Thoracic aorta (tissue), 2 donors: ENCODE measurements at regions not wholly inside any gene's neighbourhood (a gene's known extent, or its start where the extent isn't known, plus 50 kb on each side); places are given as distances from the start of the nearest gene placed in this dataset.
A peak's percentile ranks its signal among the peaks of the same experiment; 100 is the strongest.

Experiments used
- ATAC-seq: fragments of 150-250 bp; one replicate; pipeline ENCODE4 v1.8.0; 2017; ENCODE audit warnings: low read depth; ENCODE audit not compliant: insufficient number of reproducible peaks, low FRiP score
- DNase-seq: peaks from one replicate; pipeline ENCODE4 v3.0.0-alpha.2; 2020; ENCODE audit warnings: low spot score
- H3K27ac ChIP-seq, 2 donors: fragments of 200-600 bp; sonication (generic); 1 replicate in 1 of 2; 2 replicates in 1 of 2; pipeline ENCODE4 v1.5.1; 2016; ENCODE audit warnings: mild to moderate bottlenecking in 2 of 2, moderate library complexity in 2 of 2
- H3K27me3 ChIP-seq: fragments of 200-600 bp; sonication (generic); replicated peaks from 2 replicates; pipeline ENCODE4 v1.6.0; 2016; ENCODE audit warnings: mild to moderate bottlenecking; ENCODE audit not compliant: insufficient read depth
- H3K36me3 ChIP-seq: fragments of 200-600 bp; sonication (generic); one replicate; pipeline ENCODE4 v1.5.1; 2016
- H3K4me1 ChIP-seq, 2 donors: fragments of 200-600 bp; sonication (generic); 1 replicate in 1 of 2; 2 replicates in 1 of 2; pipeline versions ENCODE4 v1.5.1 to v1.6.0; 2016; ENCODE audit warnings: low read depth in 2 of 2, mild to moderate bottlenecking in 1 of 2; ENCODE audit not compliant: control insufficient read depth in 1 of 2
- H3K4me3 ChIP-seq: fragments of 200-600 bp; sonication (generic); 2 replicates; pipeline ENCODE4 v1.5.1; 2016; ENCODE audit warnings: mild to moderate bottlenecking
- H3K9me3 ChIP-seq: fragments of 200-600 bp; sonication (generic); 2 replicates; pipeline ENCODE4 v1.5.1; 2016
- CTCF ChIP-seq: fragments of 200-600 bp; sonication (generic); IDR thresholded peaks from one replicate; pipeline ENCODE4 v1.5.1; 2019; ENCODE audit warnings: antibody characterized with exemption

- no peak for ATAC-seq
Observed at GRCh38 chr1:147811273-147811672, 50.9 kb upstream of the GJA5 start.

GRCh38 chr1:147811751-147812150 is 51.3 kb upstream of the GJA5 start:
- Histone ChIP-seq H3K36me3 (no peaks in the 10 kb centered on the region), H3K9me3 (no peaks in the 10 kb centered on the region), H3K4me3 (no peak overlapping the region), H3K27me3 (no peaks in the 10 kb centered on the region), H3K4me1 (peaks cover 0 to 18% of the 10 kb centered on the region in 2 donors), H3K27ac (no peak overlapping the region)
- no peak for DNase-seq
- no peak for TF ChIP-seq CTCF
- no peak for ATAC-seq

More at GRCh38 chr1:147811273-147811672, 50.9 kb upstream of the GJA5 start:
- H3K27ac ChIP-seq: no peak overlapping the region
- H3K36me3 ChIP-seq: no peaks in the 10 kb centered on the region
- no peaks in the 10 kb centered on the region for H3K27me3 ChIP-seq
- peaks cover 0 to 18% of the 10 kb centered on the region in 2 donors for H3K4me1 ChIP-seq
- no peak for DNase-seq
- no peak for TF ChIP-seq CTCF
- H3K4me3 ChIP-seq: no peak overlapping the region
- no peaks in the 10 kb centered on the region for H3K9me3 ChIP-seq

GRCh38 chr1:147812799-147813198 is 52.4 kb upstream of the GJA5 start:
- H3K4me1 ChIP-seq: peaks cover 0 to 18% of the 10 kb centered on the region in 2 donors
- H3K27ac ChIP-seq: peak overlapping the region in 1 of 2 donors; percentile 16

GRCh38 chr1:147815503-147815902 is 55.1 kb upstream of the GJA5 start:
- H3K9me3 ChIP-seq: no peaks in the 10 kb centered on the region
- TF ChIP-seq CTCF: no peak
- H3K4me3 ChIP-seq: no peak overlapping the region
- DNase-seq (no peak), ATAC-seq (no peak)
- peaks cover 0 to 18% of the 10 kb centered on the region in 2 donors for H3K4me1 ChIP-seq
- no peak overlapping the region for H3K27ac ChIP-seq
- H3K36me3 ChIP-seq: no peaks in the 10 kb centered on the region
- H3K27me3 ChIP-seq: no peaks in the 10 kb centered on the region

More at GRCh38 chr1:147812799-147813198, 52.4 kb upstream of the GJA5 start:
- Histone ChIP-seq H3K36me3 (no peaks in the 10 kb centered on the region), H3K4me3 (no peak overlapping the region), H3K9me3 (no peaks in the 10 kb centered on the region), H3K27me3 (no peaks in the 10 kb centered on the region)
- DNase-seq (no peak), ATAC-seq (peak; percentile 67)
- no peak for TF ChIP-seq CTCF

GRCh38 chr1:147820761-147821297 is 60.4 kb upstream of the GJA5 start:
- DNase-seq: no peak
- Histone ChIP-seq H3K4me1 (peaks cover 0 to 7% of the 10 kb centered on the region in 2 donors), H3K9me3 (no peaks in the 10 kb centered on the region), H3K4me3 (no peak overlapping the region), H3K36me3 (no peaks in the 10 kb centered on the region), H3K27me3 (no peaks in the 10 kb centered on the region), H3K27ac (no peak overlapping the region)
- no peak for ATAC-seq
- TF ChIP-seq CTCF: no peak
